H1 (cell line): ENCODE measurements at regions not wholly inside any gene's neighbourhood (a gene's known extent, or its start where the extent isn't known, plus 50 kb on each side); places are given as distances from the start of the nearest gene placed in this dataset.

ENCODE experiments used
- CTCF ChIA-PET: fragments of 300-600 bp; sonication (Branson Sonifier 250); formaldehyde crosslinking; loops from one replicate; lab custom pipeline; 2021; ENCODE audit not compliant: partially characterized antibody; lab: Charles Lee
- POLR2A ChIA-PET: fragments of 300-600 bp; sonication (Branson Sonifier 250); formaldehyde crosslinking; loops from one replicate; lab custom pipeline; 2021; ENCODE audit warnings: inconsistent platforms; ENCODE audit not compliant: partially characterized antibody; lab: Charles Lee
- DNase-seq, 2 experiments: peaks; one replicate each; pipeline versions ENCODE4 v3.0.0 to v3.0.0-alpha.2; 2010 to 2022; ENCODE audit warnings: low spot score in 2 of 2, low read depth in 1 of 2, mixed read lengths in 1 of 2
- FAIRE-seq: peaks from 2 replicates; lab custom pipeline; 2011; peaks lifted over from hg19 to GRCh38; lab: Jason Lieb, UNC
- H2AFZ ChIP-seq: 2 replicates; pipeline ENCODE4 v1.8.1; 2012; ENCODE audit warnings: low read length, inconsistent platforms
- H2AK5ac ChIP-seq: 2 replicates; pipeline ENCODE4 v1.6.1; 2013; ENCODE audit warnings: low read depth, low read length
- H2BK120ac ChIP-seq: replicated peaks from 2 replicates; pipeline ENCODE3; 2013; ENCODE audit warnings: low read depth, low read length, inconsistent platforms
- H2BK12ac ChIP-seq: 2 replicates; pipeline ENCODE4 v1.6.1; 2013; ENCODE audit warnings: low read depth, low read length
- H2BK15ac ChIP-seq: 2 replicates; pipeline ENCODE4 v1.6.1; 2013; ENCODE audit warnings: low read length
- H2BK20ac ChIP-seq: 2 replicates; pipeline ENCODE4 v1.6.1; 2013; ENCODE audit warnings: low read length
- H2BK5ac ChIP-seq: 2 replicates; pipeline ENCODE4 v1.6.1; 2013; ENCODE audit warnings: low read depth, low read length
- H3K14ac ChIP-seq: 2 replicates; pipeline ENCODE4 v1.6.1; 2013; ENCODE audit warnings: inconsistent platforms; ENCODE audit not compliant: insufficient read length
- H3K18ac ChIP-seq: 2 replicates; pipeline ENCODE4 v1.6.1; 2013; ENCODE audit warnings: low read length; ENCODE audit errors: extremely low read depth
- H3K23ac ChIP-seq: 2 replicates; pipeline ENCODE4 v1.6.1; 2013; ENCODE audit warnings: inconsistent platforms; ENCODE audit not compliant: insufficient read length
- H3K23me2 ChIP-seq: 2 replicates; pipeline ENCODE4 v1.6.1; 2013; ENCODE audit warnings: low read depth, low read length
- H3K27ac ChIP-seq: 2 replicates; pipeline ENCODE4 v1.6.1; 2011; ENCODE audit warnings: low read depth, low read length, inconsistent platforms
- H3K27me3 ChIP-seq, 4 experiments: replicated peaks in 1 of 4; 1 replicate in 1 of 4; 2 replicates in 3 of 4; pipeline versions ENCODE4 v1.6.1 to v1.8.1; 2011 to 2013; ENCODE audit warnings: low read length in 3 of 4, mild to moderate bottlenecking in 3 of 4, inconsistent platforms in 2 of 4, mixed read lengths in 2 of 4, moderate library complexity in 1 of 4; ENCODE audit not compliant: control insufficient read depth in 3 of 4, insufficient read depth in 3 of 4; ENCODE audit errors: extremely low read depth in 1 of 4
- H3K36me3 ChIP-seq, 4 experiments: 2 replicates each; pipeline versions ENCODE4 v1.6.1 to v1.8.1; 2011 to 2013; ENCODE audit warnings: mild to moderate bottlenecking in 4 of 4, low read length in 3 of 4, moderate library complexity in 2 of 4, control low read depth in 1 of 4, inconsistent platforms in 1 of 4; ENCODE audit not compliant: insufficient read depth in 4 of 4, control insufficient read depth in 2 of 4
- H3K4ac ChIP-seq: replicated peaks from 2 replicates; pipeline ENCODE3; 2013; ENCODE audit warnings: low read length, low read depth, mixed read lengths, inconsistent platforms; ENCODE audit not compliant: insufficient read length
- H3K4me1 ChIP-seq, 4 experiments: replicated peaks in 1 of 4; 1 replicate in 1 of 4; 2 replicates in 3 of 4; pipeline versions ENCODE4 v1.6.1 to v1.8.1; 2011 to 2013; ENCODE audit warnings: low read length in 3 of 4, inconsistent platforms in 2 of 4, mixed read lengths in 1 of 4; ENCODE audit not compliant: insufficient read depth in 4 of 4, control insufficient read depth in 3 of 4
- H3K4me2 ChIP-seq, 2 experiments: 2 replicates each; pipeline versions ENCODE4 v1.6.1 to v1.8.1; 2011 to 2013; ENCODE audit warnings: low read depth in 2 of 2, low read length in 2 of 2, control low read depth in 1 of 2, inconsistent platforms in 1 of 2, mild to moderate bottlenecking in 1 of 2; ENCODE audit not compliant: insufficient read depth in 1 of 2
- H3K4me3 ChIP-seq, 4 experiments: fragments of 200-600, 300-600 bp in 1 of 4; sonication (generic), shearing (Covaris generic), sonication (Bioruptor Twin) in 1 of 4; 2 replicates each; pipeline versions ENCODE4 v1.5.1 to v1.8.1; 2011 to 2016; ENCODE audit warnings: low read length in 4 of 4, low read depth in 3 of 4, control low read depth in 2 of 4, inconsistent platforms in 2 of 4, mild to moderate bottlenecking in 2 of 4, mixed read lengths in 1 of 4, moderate library complexity in 1 of 4; ENCODE audit not compliant: insufficient read depth in 2 of 4; ENCODE audit errors: extremely low read depth in 1 of 4
- H3K56ac ChIP-seq: replicated peaks from 2 replicates; pipeline ENCODE3; 2013; ENCODE audit warnings: low read depth, mild to moderate bottlenecking, mixed read lengths, low read length, inconsistent platforms; ENCODE audit not compliant: insufficient read length
- H3K79me1 ChIP-seq: 2 replicates; pipeline ENCODE4 v1.6.1; 2013; ENCODE audit warnings: low read depth, low read length, control low read depth
- H3K79me2 ChIP-seq, 2 experiments: 2 replicates each; pipeline versions ENCODE4 v1.6.1 to v1.8.1; 2012 to 2013; ENCODE audit warnings: low read length in 2 of 2, mild to moderate bottlenecking in 2 of 2, inconsistent platforms in 1 of 2; ENCODE audit not compliant: insufficient read depth in 2 of 2, control insufficient read depth in 1 of 2
- H3K9ac ChIP-seq, 4 experiments: replicated peaks in 1 of 4; 1 replicate in 1 of 4; 2 replicates in 3 of 4; pipeline versions ENCODE4 v1.6.1 to v1.8.1; 2011 to 2013; ENCODE audit warnings: low read depth in 3 of 4, low read length in 3 of 4, control low read depth in 2 of 4, mild to moderate bottlenecking in 2 of 4, moderate library complexity in 2 of 4, inconsistent platforms in 1 of 4; ENCODE audit errors: extremely low read depth in 1 of 4
- H3K9me3 ChIP-seq, 2 experiments: 2 replicates each; pipeline versions ENCODE4 v1.6.1 to v1.8.1; 2012 to 2013; ENCODE audit warnings: mild to moderate bottlenecking in 2 of 2, moderate library complexity in 2 of 2, control low read depth in 1 of 2, inconsistent platforms in 1 of 2, low read depth in 1 of 2, low read length in 1 of 2, mixed read lengths in 1 of 2; ENCODE audit not compliant: insufficient read depth in 2 of 2
- H4K20me1 ChIP-seq, 2 experiments: replicated peaks in 1 of 2; 2 replicates each; pipeline versions ENCODE3 to v1.8.1; 2011 to 2013; ENCODE audit warnings: inconsistent platforms in 2 of 2, low read length in 2 of 2, mild to moderate bottlenecking in 1 of 2; ENCODE audit not compliant: insufficient read depth in 2 of 2, control insufficient read depth in 1 of 2
- H4K5ac ChIP-seq: 2 replicates; pipeline ENCODE4 v1.6.1; 2013; ENCODE audit warnings: low read length, low read depth, mixed read lengths, inconsistent platforms; ENCODE audit not compliant: insufficient read length
- H4K8ac ChIP-seq: 2 replicates; pipeline ENCODE4 v1.8.0; 2013; ENCODE audit warnings: mild to moderate bottlenecking, moderate library complexity, low read length, inconsistent platforms; ENCODE audit not compliant: insufficient read depth; ENCODE audit errors: extremely low read depth
- H4K91ac ChIP-seq: replicated peaks from 2 replicates; pipeline ENCODE3; 2013; ENCODE audit warnings: low read length, mixed read lengths, inconsistent platforms; ENCODE audit not compliant: insufficient read length
- BRCA1 ChIP-seq: IDR thresholded peaks from 2 replicates; pipeline ENCODE4 v1.6.1; 2012; ENCODE audit warnings: low read depth, low read length, improper control_type of control experiment
- CBX5 ChIP-seq: fragments of 300-800, 300-1000 bp; sonication (generic); IDR thresholded peaks from 2 replicates; pipeline ENCODE4 v1.7.1; 2016; ENCODE audit warnings: antibody characterized with exemption, low read length, low read depth
- CREB1 ChIP-seq: IDR thresholded peaks from 2 replicates; pipeline ENCODE4 v1.6.1; 2012; ENCODE audit warnings: inconsistent platforms
- GTF2F1 ChIP-seq: IDR thresholded peaks from 2 replicates; pipeline ENCODE4 v1.6.1; 2012; ENCODE audit warnings: low read depth, low read length, improper control_type of control experiment, borderline replicate concordance
- KDM4A ChIP-seq: IDR thresholded peaks from one replicate; pipeline ENCODE4 v1.7.1; 2012; ENCODE audit warnings: low read depth, mild to moderate bottlenecking, moderate library complexity, low read length, inconsistent platforms; ENCODE audit not compliant: severe bottlenecking
- NRF1 ChIP-seq: IDR thresholded peaks from 2 replicates; pipeline ENCODE4 v1.6.1; 2011; ENCODE audit warnings: mild to moderate bottlenecking, low read depth, low read length, improper control_type of control experiment
- RAD21 ChIP-seq, 2 experiments: IDR thresholded peaks in 1 of 2; conservative IDR thresholded peaks in 1 of 2; 2 replicates each; pipeline ENCODE4 v1.6.1; 2011; ENCODE audit warnings: low read depth in 2 of 2, low read length in 2 of 2, improper control_type of control experiment in 1 of 2, inconsistent platforms in 1 of 2, mild to moderate bottlenecking in 1 of 2, moderate library complexity in 1 of 2
- SAP30 ChIP-seq: fragments of 300-600 bp; sonication (generic); IDR thresholded peaks from 2 replicates; pipeline ENCODE4 v1.7.1; 2012; ENCODE audit warnings: low read length, moderate library complexity, mild to moderate bottlenecking, inconsistent platforms; ENCODE audit not compliant: insufficient read depth, insufficient replicate concordance
- SIX5 ChIP-seq: IDR thresholded peaks from 2 replicates; pipeline ENCODE4 v1.6.1; 2011; ENCODE audit warnings: mild to moderate bottlenecking, low read depth, low read length
- SP1 ChIP-seq: IDR thresholded peaks from 2 replicates; pipeline ENCODE4 v1.6.1; 2011; ENCODE audit warnings: low read depth, low read length
- SUZ12 ChIP-seq: fragments of 200-600 bp; sonication (generic); IDR thresholded peaks from 2 replicates; pipeline ENCODE4 v1.6.1; 2012; ENCODE audit warnings: mild to moderate bottlenecking, inconsistent platforms, low read length, moderate library complexity, mixed read lengths
- YY1 ChIP-seq: IDR thresholded peaks from 2 replicates; pipeline ENCODE4 v1.6.1; 2011; ENCODE audit warnings: low read depth, mild to moderate bottlenecking, low read length
- ZNF274 ChIP-seq: IDR thresholded peaks from 2 replicates; pipeline ENCODE4 v1.7.0; 2012; ENCODE audit warnings: low read length, borderline replicate concordance; ENCODE audit errors: extremely low read depth
- WGBS, 2 experiments: shearing (Covaris generic) in 1 of 2; methylation state at CpG; one replicate each; pipeline versions ENCODE4 v1.1.6 to v1.1.7; 2013 to 2015; ENCODE audit warnings: low lambda C conversion rate in 2 of 2, mixed read lengths in 2 of 2, inconsistent platforms in 1 of 2, low coverage in 1 of 2, missing lambda C conversion rate in 1 of 2; ENCODE audit not compliant: insufficient replicate concordance in 2 of 2, insufficient coverage in 1 of 2, insufficient read length in 1 of 2; ENCODE audit errors: extremely low coverage in 1 of 2, missing lambda C conversion rate in 1 of 2; 5-methylcytosine and 5-hydroxymethylcytosine counted together
- TF ChIP-seq, protein P1 (sequence below): IDR thresholded peaks from 2 replicates; pipeline ENCODE4 v1.6.1; 2011; ENCODE audit warnings: low read depth, mild to moderate bottlenecking, low read length; ENCODE audit not compliant: insufficient read depth

DNA sequence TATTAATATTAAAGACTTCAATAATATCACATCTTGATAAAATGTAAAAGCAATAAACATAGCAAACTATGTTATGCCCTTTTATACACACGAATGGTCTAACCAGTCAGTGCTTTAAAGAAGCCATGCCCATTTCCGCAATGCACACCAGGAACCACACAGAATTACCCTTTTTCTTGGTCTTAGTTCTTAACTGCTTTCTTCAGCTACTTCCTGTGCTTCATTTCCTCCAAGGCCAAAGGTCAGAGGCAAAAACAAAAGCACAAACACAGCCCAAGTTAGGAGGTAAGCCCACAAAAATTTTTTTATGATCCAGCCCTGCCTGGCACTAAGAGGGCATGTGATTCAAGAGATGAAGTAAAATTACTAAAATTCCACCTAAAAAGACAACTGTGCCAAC, 267.2 kb downstream of the FBXO15 start:
- Histone ChIP-seq H3K4me2 (no peak overlapping the region), H3K79me1 (no peaks in the 10 kb centered on the region), H2BK5ac (no peak overlapping the region), H3K56ac (no peak overlapping the region), H3K4ac (no peak overlapping the region), H3K27me3 (no peaks in the 10 kb centered on the region), H2AK5ac (no peak overlapping the region), H3K36me3 (no peaks in the 10 kb centered on the region), H3K9ac (no peak overlapping the region), H3K79me2 (no peaks in the 10 kb centered on the region), H3K23ac (no peak overlapping the region), H2BK15ac (no peak overlapping the region), H3K4me3 (no peak overlapping the region), H3K18ac (no peak overlapping the region), H2AFZ (no peak overlapping the region), H2BK120ac (no peak overlapping the region), H3K4me1 (no peaks in the 10 kb centered on the region), H3K14ac (no peak overlapping the region), H4K91ac (no peak overlapping the region), H4K8ac (no peak overlapping the region), H4K20me1 (no peaks in the 10 kb centered on the region), H3K27ac (no peak overlapping the region), H2BK12ac (no peak overlapping the region), H3K9me3 (0 out of 4 replicates have a peak, but pooled peaks cover 0 to 2% of the 10 kb centered on the region in 2 experiments), H4K5ac (no peak overlapping the region), H3K23me2 (no peaks in the 10 kb centered on the region), H2BK20ac (no peak overlapping the region)
- DNase-seq (no peak), FAIRE-seq (no peak)
- 95% methylated on average over 2 of the region's 2 CpGs; no CpG with 5 or more reads in 1 of the 2 experiments for WGBS, 2 experiments
- no peak for TF ChIP-seq ZNF274
- no peak for TF ChIP-seq KDM4A
- no peak for TF ChIP-seq NRF1
- TF ChIP-seq CBX5, result no peak
- TF ChIP-seq SIX5, result no peak
- no peak for TF ChIP-seq GTF2F1
- TF ChIP-seq SAP30, result no peak
- TF ChIP-seq, protein P1, sequence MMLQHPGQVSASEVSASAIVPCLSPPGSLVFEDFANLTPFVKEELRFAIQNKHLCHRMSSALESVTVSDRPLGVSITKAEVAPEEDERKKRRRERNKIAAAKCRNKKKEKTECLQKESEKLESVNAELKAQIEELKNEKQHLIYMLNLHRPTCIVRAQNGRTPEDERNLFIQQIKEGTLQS, result no peak
- no peak for TF ChIP-seq BRCA1
- TF ChIP-seq SP1, result no peak
- no peak for TF ChIP-seq RAD21 (IDR thresholded peaks at IDR 0.05 in 1 of 2, conservative IDR thresholded peaks at IDR 0.05 in 1 of 2; ENCODE audit: low read depth in 2 of 2, low read length in 2 of 2)
- TF ChIP-seq YY1, result no peak
- TF ChIP-seq CREB1, result no peak
- TF ChIP-seq SUZ12, result no peak
- ChIA-PET POLR2A (no interaction called here), CTCF (no interaction called here)
